ENCODE measurements at regions not wholly inside any gene's neighbourhood (a gene's known extent, or its start where the extent isn't known, plus 50 kb on each side); places are given as distances from the start of the nearest gene placed in this dataset.

DNA sequence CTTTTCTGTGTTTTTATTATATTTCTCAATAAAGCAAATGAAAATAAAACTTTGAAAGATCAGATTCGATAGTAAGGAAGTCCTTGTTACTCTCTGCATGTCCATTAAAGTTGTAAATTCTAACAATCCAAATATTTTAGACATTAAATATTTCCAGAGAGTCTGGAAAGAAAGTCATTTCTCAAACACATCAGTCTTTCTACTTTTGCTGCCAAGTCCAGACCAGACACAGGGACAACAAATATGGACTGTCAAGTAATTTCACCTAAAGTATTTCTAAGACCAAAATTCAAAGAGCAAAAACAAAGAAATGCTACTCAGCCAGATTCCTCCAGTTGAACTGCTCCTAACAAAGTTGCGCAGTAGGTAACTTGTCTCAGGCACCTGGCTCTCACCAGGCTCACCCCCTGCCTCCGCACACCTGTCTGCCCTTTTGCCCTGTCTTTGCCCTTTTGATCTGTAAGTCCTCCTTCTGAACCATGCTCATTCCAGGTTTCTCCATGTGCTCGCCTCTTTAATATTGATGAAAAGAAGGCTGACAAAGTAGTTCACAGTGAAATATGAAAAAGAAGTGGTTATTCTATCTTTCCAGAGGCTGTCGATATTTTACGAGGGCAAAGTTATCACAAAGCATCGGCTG is 300.5 kb downstream of the C7orf25 start:
- TF ChIP-seq, protein P1, sequence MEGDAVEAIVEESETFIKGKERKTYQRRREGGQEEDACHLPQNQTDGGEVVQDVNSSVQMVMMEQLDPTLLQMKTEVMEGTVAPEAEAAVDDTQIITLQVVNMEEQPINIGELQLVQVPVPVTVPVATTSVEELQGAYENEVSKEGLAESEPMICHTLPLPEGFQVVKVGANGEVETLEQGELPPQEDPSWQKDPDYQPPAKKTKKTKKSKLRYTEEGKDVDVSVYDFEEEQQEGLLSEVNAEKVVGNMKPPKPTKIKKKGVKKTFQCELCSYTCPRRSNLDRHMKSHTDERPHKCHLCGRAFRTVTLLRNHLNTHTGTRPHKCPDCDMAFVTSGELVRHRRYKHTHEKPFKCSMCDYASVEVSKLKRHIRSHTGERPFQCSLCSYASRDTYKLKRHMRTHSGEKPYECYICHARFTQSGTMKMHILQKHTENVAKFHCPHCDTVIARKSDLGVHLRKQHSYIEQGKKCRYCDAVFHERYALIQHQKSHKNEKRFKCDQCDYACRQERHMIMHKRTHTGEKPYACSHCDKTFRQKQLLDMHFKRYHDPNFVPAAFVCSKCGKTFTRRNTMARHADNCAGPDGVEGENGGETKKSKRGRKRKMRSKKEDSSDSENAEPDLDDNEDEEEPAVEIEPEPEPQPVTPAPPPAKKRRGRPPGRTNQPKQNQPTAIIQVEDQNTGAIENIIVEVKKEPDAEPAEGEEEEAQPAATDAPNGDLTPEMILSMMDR (IDR thresholded peaks at IDR 0.05): no peak
- TF ChIP-seq POLR2A (IDR thresholded peaks at IDR 0.05) (no peak), POLR2AphosphoS5 (IDR thresholded peaks at IDR 0.05) (no peak)

Measured in transverse colon (tissue), 4 donors.